C1 segment of cervical spinal cord (tissue), 14 donors: ENCODE measurements at regions not wholly inside any gene's neighbourhood (a gene's known extent, or its start where the extent isn't known, plus 50 kb on each side); places are given as distances from the start of the nearest gene placed in this dataset.
A peak's percentile ranks its signal among the peaks of the same experiment; 100 is the strongest.
"Not testable (repeated sequence)": the region's sequence is repeated elsewhere in the genome, so short reads cannot be mapped to it uniquely, and the experiment has no call there.

Experiments used
- DNase-seq, 14 donors: peaks; one replicate each; lab custom pipeline; 2025; lab: John Stamatoyannopoulos, UW

GRCh38 chr11:128161994-128162393, 425.4 kb downstream of the ETS1 start:
- DNase-seq, result no peak

- DNase-seq, result no peak
These were observed 425.9 kb downstream of the ETS1 start for GRCh38 chr11:128161436-128161835.

DNA sequence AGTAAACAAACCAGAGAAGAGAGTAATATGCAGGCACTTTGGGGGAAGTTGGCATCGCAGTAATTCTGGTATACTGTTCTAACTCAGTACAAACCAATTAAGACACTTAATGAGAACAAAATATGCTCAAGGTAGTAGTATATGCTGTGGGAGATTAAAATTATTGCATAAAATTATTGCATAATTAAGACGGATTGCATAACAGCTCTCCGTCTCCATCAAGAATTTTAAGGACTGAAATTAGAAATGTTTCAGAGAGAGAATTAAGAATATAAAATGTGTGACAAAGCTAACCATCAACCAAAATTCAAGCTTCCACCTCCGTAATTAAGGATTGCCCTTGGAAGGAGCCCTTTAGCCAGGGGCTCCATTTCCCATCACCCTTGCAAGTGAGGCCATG, 428.5 kb downstream of the ETS1 start:
- no peak for DNase-seq

GRCh38 chr11:128157423-128158298, 429.7 kb downstream of the ETS1 start:
- DNase-seq, result peak in 6 of 14 donors; percentile 3 to 61 (median 32)

- no peak for DNase-seq
These were observed 430.9 kb downstream of the ETS1 start for GRCh38 chr11:128156486-128156885.

DNA sequence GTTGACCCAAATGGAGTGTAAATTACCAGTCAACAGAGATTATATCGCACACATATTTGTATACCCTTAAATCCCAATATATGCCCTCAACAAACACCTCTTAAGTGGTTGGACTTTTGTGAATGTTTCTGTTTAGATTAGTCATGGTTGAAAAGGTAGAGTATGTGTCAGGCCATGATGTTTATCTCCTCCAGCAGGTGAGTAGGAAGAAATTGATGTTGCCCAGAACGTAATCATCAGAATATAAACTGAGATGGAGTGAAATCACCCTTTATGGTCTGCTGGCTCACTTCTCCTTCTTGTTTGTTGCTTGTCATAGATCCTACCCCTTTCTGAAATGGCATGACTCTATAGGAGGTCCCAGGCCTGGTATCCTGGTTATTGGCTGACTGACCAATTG, 431.8 kb downstream of the ETS1 start:
- no peak for DNase-seq

- DNase-seq, result no peak
These were observed 433.7 kb downstream of the ETS1 start for GRCh38 chr11:128153697-128154048.

- no peak for DNase-seq
These were observed 434.3 kb downstream of the ETS1 start for GRCh38 chr11:128152796-128153696.

GRCh38 chr11:128151780-128152179, 435.6 kb downstream of the ETS1 start:
- no peak for DNase-seq

DNA sequence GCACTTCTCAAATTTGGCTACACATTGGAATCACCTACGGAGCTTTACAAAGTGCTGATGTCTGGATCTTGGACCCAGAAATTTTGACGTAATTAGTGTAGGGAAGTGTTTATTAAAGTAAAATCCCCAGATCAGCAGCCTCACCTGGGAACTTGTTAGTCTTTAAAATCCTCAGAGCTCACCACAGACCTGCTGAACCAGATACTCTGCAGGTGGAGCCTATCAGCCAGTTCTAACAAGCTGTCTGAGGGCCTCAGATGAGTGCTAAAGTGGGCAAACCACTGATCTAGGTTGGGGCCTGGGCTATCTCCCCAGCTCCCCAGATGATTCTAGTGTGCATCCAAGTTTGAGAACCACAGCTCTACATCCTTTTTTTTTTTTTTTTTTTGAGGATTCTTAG, 436.0 kb downstream of the ETS1 start:
- no peak for DNase-seq

DNA sequence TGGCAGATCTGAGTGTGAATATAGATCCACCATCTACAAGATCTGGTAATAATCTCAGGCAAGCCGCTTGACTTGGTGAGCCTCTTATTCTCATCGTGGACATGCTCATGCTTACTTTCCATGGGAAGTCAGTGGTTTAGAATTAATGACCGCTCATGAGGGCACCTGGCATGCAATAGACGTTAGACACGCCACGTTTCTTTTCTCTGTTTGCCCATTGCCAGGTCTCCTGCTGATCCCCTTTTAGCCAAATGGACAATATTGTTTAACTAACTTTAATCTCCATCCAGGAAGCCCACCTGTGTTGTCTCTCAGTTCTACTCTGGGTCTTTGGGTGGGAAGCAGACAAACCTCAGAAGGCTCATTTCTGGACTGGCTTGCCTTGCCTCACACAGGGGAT, 439.1 kb downstream of the ETS1 start:
- DNase-seq, result no peak

DNA sequence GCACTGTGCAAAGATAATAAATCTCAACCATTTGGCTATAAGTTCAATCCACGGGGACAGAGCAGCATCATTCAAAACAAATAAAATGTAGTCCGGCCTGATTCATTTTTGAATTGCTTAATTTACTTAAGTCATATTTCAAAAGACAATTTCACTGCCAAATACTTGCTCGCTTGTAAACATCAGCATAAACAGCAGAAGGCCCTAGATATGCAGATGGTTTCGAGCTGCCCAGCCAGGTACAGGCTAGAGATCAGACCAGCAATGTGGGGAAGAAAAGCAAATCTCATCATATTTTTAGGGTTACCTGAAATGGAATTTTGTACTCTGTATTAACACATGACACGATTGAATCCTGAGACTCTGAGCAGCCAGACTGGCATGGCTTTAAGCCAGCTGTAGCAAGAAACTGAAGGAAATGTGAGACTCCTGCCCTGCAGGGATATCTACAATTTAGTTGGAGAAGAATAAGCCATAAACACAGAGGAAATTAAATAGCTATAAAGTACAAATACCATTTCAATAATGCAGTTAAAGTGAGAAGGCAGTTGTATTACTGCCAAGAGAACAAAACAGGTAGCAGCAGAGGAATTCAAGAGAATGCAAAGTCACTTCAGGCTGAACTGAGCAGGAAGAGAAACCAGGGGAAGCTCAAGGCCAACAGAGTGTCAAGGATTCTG, 440.3 kb downstream of the ETS1 start:
- DNase-seq, result no peak

DNA sequence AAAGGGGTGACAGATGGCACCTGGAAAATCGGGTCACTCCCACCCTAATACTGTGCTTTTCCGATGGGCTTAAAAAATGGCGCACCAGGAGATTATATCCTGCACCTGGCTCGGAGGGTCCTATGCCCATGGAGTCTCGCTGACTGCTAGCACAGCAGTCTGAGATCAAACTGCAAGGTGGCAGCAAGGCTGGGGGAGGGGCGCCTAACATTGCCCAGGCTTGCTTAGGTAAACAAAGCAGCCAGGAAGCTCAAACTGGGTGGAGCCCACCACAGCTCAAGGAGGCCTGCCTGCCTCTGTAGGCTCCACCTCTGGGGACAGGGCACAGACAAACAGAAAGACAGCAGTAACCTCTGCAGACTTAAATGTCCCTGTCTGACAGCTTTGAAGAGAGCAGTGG, 447.1 kb downstream of the ETS1 start:
- DNase-seq, result not testable (repeated sequence)

DNA sequence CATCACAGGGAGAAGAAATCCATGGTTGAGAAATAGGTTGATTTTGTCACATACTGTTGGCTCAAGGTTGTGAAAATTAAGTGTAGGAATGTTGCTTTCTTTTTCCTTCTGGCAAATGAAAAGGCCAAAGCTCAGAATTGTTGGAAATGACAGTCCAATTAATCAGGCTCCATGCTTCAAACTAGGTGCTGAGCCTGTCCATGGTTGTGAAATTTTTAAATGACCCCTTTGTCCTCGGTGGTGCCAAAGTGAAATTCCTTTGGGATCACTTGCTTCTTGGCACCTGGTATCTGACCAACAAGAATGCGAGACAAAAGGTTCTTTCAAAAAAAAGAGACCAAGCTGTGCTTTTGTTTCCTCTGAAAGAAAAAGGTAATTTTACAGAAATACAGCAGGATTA, 451.9 kb downstream of the ETS1 start:
- no peak for DNase-seq

DNA sequence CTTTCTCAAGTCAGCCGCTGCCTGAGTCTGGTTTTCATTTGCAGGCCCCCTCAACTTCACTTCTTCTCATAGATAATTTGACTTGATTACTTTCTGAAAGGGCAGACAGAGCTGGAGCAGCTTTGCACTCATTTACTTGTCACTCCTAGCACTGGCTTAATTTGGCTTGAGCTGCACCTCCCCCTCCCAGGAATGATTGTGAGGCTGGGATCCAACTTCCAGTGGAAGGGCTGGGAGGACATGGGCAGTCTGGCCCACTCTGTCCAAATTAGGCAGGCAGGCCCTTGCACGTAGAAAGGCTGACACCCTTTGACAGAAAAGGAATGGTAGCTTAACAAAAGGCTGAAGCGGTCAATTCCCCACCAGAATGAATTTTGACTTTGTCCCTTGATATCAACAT, 453.9 kb downstream of the ETS1 start:
- no peak for DNase-seq

- no peak for DNase-seq
These were observed 457.3 kb downstream of the ETS1 start for GRCh38 chr11:128130052-128130451.

DNA sequence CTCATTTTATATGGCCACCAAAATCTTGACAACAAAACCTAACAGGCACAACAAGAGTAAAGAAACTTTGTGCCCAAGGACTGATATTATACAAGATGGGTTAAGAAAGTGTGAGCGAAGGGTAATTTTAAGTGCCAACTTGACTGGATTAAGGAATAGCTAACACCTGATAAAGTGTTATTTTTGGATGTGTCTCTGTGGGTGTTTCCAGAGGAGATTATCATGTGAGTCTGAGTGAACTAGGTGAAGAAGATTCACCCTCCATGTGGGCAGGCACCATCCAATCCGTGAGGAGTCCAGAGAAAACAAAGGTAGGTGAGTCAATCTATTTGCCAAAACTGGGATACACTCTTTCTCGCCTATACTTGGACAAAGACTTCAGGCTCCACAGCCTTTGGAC, 461.6 kb downstream of the ETS1 start:
- DNase-seq, result no peak

DNA sequence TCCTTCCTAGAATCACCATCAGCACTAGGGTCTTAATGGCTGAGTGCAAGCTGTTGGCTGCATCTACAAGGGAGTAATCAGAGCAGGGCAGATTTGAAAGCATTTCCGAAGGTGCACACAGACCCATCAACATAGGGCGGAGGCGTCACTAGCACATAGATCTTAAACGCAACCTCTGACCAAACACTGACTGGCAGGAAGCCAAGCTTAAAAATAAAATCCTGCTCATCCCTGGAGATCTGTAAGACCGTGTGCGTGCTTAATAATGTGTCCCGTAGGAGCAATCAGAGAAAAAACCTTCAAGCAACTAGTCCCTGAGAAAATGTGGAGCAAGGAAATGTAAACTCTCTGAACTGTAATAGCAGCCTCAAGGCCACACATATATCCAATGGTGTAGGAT, 470.5 kb downstream of the ETS1 start:
- DNase-seq, result no peak

GRCh38 chr11:128116447-128116846, 470.9 kb downstream of the ETS1 start:
- DNase-seq, result no peak

- no peak for DNase-seq
These were observed 481.4 kb downstream of the ETS1 start for GRCh38 chr11:128105950-128106349.

GRCh38 chr11:128105511-128105910, 481.8 kb downstream of the ETS1 start:
- DNase-seq, result no peak

DNA sequence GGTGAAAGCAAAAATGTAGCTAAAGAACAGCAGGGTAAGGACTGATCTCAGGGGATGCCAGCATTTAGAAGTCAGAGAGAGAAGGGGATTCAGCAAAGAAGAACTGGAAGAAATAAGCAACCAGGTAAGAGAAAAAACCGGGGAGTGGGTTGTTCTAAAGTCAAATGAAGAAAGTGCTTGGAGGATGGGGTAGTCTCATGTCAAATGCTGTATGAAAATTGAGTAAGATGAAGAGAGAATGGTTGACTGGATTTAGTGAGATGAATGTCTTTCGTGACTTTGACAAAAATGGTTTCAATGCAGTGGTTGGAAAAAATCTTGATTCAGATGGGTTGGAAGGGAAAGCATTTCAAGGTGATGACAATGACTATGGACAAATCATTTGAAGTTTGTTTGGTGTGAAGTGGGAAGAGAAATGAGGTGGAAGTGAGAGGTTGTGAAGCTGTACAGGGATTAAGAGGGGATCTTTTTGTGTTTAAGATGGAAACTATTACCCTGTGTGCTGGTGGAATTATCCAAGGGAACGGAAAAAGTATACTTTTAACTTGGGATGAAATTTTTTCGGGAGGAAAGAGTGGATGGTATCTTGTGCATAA, 484.0 kb downstream of the ETS1 start:
- DNase-seq, result no peak
